ENCODE measurements at regions not wholly inside any gene's neighbourhood (a gene's known extent, or its start where the extent isn't known, plus 50 kb on each side); places are given as distances from the start of the nearest gene placed in this dataset.

DNA sequence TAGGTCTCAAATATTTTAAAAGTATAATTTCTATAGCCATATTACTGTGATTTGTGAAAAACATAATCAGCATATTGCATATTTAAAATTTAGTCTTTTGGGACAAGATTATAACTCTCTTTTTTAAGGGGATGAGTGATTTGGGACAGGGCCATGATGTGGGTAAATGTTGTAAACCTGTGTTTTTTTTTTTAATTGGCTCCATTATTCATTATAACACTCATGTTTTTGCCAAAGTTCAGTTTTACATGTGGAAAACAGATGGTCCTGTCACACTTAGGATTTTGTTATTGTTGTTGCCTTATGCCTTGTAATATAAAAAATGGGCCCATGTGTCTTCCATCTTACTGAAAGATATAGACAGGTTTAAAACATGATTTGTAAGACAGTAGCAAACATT, 1413.5 kb upstream of the RAG2 start:
- Histone ChIP-seq H4K20me1 (ENCODE audit: insufficient read depth) (no peaks in the 10 kb centered on the region), H3K4me3 (replicated peaks in 1 of 2; ENCODE audit: low read depth in 1 of 2, low read length in 2 of 2) (no peak overlapping the region), H3K27ac (ENCODE audit: low read depth, low read length) (no peak overlapping the region), H3K79me2 (ENCODE audit: insufficient read depth, low read length) (no peaks in the 10 kb centered on the region), H3K9ac (ENCODE audit: low read length) (no peak overlapping the region), H2AFZ (ENCODE audit: low read depth, low read length, poor library complexity, severe bottlenecking) (no peak overlapping the region), H3K4me2 (ENCODE audit: low read length) (no peak overlapping the region), H3K27me3 (ENCODE audit: insufficient read depth, low read length) (no peaks in the 10 kb centered on the region), H3K9me3 (ENCODE audit: control insufficient read depth in 1 of 2, insufficient read depth in 1 of 2, low read depth in 1 of 2, low read length in 2 of 2) (peaks cover 0 to 4% of the 10 kb centered on the region in 2 experiments; a peak in 2 of 4 replicates), H3K36me3 (ENCODE audit: control insufficient read depth in 1 of 2, insufficient read depth in 2 of 2, low read length in 2 of 2) (no peaks in the 10 kb centered on the region), H3K9me2 (ENCODE audit: insufficient read depth) (no peaks in the 10 kb centered on the region), H3K4me1 (ENCODE audit: control insufficient read depth in 1 of 2, insufficient read depth in 2 of 2, low read length in 2 of 2) (no peaks in the 10 kb centered on the region)
- ChIA-PET RAD21 (ENCODE audit: low non-redundant PET in 1 of 2, low total read pairs in 2 of 2, uncharacterized antibody in 2 of 2, unreplicated experiment in 2 of 2) (no interaction called here), CTCF (no interaction called here), POLR2A (no interaction called here)
- DNase-seq (ENCODE audit: low read depth, low spot score) (no peak), ATAC-seq (no peak)
- intact Hi-C loops (cut with micrococcal nuclease) = no loop called here
- no peak for TF ChIP-seq CBX3 (IDR thresholded peaks at IDR 0.05; ENCODE audit: low read depth)
- TF ChIP-seq TCF7L2 (IDR thresholded peaks at IDR 0.05; ENCODE audit: borderline replicate concordance, extremely low read depth, insufficient read depth, insufficient read length) = no peak
- TF ChIP-seq, protein P1, sequence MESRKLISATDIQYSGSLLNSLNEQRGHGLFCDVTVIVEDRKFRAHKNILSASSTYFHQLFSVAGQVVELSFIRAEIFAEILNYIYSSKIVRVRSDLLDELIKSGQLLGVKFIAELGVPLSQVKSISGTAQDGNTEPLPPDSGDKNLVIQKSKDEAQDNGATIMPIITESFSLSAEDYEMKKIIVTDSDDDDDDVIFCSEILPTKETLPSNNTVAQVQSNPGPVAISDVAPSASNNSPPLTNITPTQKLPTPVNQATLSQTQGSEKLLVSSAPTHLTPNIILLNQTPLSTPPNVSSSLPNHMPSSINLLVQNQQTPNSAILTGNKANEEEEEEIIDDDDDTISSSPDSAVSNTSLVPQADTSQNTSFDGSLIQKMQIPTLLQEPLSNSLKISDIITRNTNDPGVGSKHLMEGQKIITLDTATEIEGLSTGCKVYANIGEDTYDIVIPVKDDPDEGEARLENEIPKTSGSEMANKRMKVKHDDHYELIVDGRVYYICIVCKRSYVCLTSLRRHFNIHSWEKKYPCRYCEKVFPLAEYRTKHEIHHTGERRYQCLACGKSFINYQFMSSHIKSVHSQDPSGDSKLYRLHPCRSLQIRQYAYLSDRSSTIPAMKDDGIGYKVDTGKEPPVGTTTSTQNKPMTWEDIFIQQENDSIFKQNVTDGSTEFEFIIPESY (IDR thresholded peaks at IDR 0.05; ENCODE audit: extremely low read depth, insufficient replicate concordance, low read length) = no peak
- TF ChIP-seq YY1 (IDR thresholded peaks at IDR 0.05; ENCODE audit: extremely low read depth, insufficient replicate concordance, low read depth, low read length) = no peak
- TF ChIP-seq CEBPB (IDR thresholded peaks at IDR 0.05; ENCODE audit: low read depth) = no peak
- no peak for TF ChIP-seq JUND (IDR thresholded peaks at IDR 0.05)
- TF ChIP-seq ZNF274 (IDR thresholded peaks at IDR 0.05; ENCODE audit: low read depth, low read length) = no peak
- TF ChIP-seq, protein P2, sequence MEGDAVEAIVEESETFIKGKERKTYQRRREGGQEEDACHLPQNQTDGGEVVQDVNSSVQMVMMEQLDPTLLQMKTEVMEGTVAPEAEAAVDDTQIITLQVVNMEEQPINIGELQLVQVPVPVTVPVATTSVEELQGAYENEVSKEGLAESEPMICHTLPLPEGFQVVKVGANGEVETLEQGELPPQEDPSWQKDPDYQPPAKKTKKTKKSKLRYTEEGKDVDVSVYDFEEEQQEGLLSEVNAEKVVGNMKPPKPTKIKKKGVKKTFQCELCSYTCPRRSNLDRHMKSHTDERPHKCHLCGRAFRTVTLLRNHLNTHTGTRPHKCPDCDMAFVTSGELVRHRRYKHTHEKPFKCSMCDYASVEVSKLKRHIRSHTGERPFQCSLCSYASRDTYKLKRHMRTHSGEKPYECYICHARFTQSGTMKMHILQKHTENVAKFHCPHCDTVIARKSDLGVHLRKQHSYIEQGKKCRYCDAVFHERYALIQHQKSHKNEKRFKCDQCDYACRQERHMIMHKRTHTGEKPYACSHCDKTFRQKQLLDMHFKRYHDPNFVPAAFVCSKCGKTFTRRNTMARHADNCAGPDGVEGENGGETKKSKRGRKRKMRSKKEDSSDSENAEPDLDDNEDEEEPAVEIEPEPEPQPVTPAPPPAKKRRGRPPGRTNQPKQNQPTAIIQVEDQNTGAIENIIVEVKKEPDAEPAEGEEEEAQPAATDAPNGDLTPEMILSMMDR (IDR thresholded peaks at IDR 0.05 in 2 of 3, conservative IDR thresholded peaks at IDR 0.05 in 1 of 3; ENCODE audit: borderline replicate concordance in 1 of 3, insufficient read depth in 1 of 3, low read depth in 2 of 3, low read length in 2 of 3) = no peak
- TF ChIP-seq RAD21 (IDR thresholded peaks at IDR 0.05; ENCODE audit: low read depth) = no peak
- no peak for TF ChIP-seq FOSL1 (IDR thresholded peaks at IDR 0.05; ENCODE audit: low read depth)
- TF ChIP-seq EZH2phosphoT487 (IDR thresholded peaks at IDR 0.05; ENCODE audit: borderline replicate concordance) = no peak
- no peak for TF ChIP-seq POLR2AphosphoS5 (IDR thresholded peaks at IDR 0.05; ENCODE audit: low read depth, low read length)
- TF ChIP-seq SIN3A (IDR thresholded peaks at IDR 0.05; ENCODE audit: low read depth) = no peak
- no peak for TF ChIP-seq ELF1 (IDR thresholded peaks at IDR 0.05; ENCODE audit: borderline replicate concordance, low read depth)
- no TSS peak for BruUV-seq (replicated peaks)
